ENCODE measurements at regions not wholly inside any gene's neighbourhood (a gene's known extent, or its start where the extent isn't known, plus 50 kb on each side); places are given as distances from the start of the nearest gene placed in this dataset.
"Not testable (repeated sequence)": the region's sequence is repeated elsewhere in the genome, so short reads cannot be mapped to it uniquely, and the experiment has no call there.

- no peak for DNase-seq
Observed at GRCh38 chr4:123501733-123502132, 105.1 kb downstream of the SPRY1 start.

- DNase-seq: no peak
Observed at GRCh38 chr4:123503698-123504363, 107.2 kb downstream of the SPRY1 start.

- DNase-seq: no peak
Observed at GRCh38 chr4:123505095-123506010, 108.8 kb downstream of the SPRY1 start.

DNA sequence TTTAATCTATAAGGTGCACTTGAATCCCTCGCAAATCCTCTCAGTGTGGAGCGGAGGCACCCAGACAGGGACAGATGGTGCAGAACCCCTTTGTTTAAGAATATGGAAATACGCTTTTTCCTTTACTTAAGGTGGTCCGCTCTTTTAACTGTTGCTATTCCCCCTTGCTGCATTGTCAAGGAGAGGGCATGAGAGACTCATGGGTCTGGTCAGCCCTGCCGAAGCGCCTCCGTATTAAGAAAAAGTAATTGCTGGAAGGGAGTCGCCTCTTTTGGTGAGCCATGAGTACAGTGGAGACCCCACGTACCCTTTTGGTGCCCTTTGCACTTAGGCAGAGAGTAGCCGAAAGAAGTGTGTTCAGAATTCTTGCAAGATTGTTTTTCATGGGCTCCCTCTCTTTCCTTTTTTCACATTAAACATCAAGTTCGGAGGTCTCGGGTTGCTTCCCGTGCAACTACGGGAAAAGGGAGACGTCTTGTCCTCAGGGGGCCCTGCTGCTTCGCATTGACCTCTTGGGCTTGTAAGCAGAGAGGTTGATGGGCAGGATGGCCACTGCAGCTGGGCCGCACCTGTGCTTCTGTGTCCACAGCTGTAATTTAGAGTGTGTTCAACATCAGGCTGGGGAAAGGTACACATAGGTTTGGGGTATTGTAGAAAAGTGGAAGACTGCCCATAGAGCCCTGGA lies 109.6 kb downstream of the SPRY1 start:
- no peak for DNase-seq

- DNase-seq: no peak
Observed at GRCh38 chr4:123507376-123507775, 110.8 kb downstream of the SPRY1 start.

DNA sequence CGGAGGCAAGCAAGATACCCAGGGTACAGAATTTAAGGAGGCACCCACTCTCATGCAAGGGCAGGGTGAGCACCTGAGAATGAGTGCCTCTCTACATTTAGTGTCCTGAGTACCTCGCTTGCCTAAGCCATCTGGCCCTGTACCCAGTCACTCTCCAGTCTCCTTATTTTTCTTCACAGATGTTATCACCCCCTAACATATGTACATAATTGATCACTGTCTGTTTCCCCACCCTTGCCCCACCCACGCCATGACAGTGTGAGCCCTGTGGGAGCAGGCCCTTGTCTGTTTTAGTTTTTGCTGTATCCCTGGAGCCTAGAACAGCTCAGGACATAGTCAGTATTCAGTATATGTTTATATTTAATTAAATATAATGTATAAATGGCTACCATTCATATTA lies 113.6 kb downstream of the SPRY1 start:
- DNase-seq: no peak

DNA sequence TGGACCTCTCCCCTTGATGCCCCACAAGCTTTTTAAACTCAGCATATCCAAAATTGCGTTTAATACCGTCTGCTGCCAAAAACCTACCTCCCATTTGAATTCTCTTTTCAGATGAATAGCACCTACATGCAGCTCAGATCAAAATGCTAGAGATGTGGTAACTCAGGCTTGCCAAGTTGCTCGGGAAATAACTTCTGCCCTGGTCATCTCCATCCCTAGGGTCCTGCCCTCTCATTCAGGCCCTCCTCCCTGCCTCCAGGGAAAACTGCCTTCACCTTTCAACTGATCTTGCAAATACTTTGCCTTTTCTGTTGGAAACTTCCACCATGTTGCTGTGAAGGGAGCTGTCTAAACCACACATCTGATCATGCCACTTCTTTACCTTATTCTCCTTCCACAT lies 114.1 kb downstream of the SPRY1 start:
- DNase-seq: no peak

DNA sequence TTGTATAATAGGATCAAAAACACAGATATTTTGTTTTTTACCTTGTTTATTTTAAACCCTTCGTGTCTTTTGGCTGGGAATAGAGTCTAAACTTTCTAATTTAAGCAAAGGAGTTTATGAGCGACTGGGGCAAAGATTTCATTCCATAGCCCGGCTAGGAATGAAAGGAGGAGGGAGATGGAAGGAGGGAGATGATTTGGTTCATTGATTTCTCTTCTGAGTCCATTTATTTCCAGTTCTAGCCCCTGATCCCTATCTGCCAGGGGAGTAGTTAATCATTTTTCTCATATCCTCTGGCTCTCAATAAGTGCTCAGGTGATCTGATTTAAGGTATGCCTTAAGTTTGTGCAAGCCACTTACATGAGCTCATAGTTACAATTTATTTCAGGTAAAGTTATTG lies 120.0 kb downstream of the SPRY1 start:
- DNase-seq: no peak

DNA sequence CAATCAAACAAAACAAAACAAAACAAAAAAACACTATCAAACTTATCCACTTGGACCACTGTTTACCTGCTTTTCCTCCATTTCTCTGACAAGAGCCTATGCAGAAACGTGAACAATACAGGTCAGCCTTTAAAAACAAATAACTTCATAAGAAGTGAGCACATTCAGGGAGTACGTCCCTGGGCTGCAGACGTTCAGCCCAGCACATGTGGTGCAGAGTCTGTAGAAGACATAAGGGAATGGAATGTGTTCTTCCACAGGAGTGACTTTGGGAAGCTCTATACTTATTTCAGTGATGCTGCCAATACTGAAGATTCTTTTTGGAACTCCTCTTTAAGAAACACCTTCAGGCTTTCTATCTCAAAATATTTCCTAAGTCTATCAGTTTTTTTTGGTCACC lies 120.6 kb downstream of the SPRY1 start:
- no peak for DNase-seq

GRCh38 chr4:123517971-123518370 lies 121.4 kb downstream of the SPRY1 start:
- DNase-seq: no peak

DNA sequence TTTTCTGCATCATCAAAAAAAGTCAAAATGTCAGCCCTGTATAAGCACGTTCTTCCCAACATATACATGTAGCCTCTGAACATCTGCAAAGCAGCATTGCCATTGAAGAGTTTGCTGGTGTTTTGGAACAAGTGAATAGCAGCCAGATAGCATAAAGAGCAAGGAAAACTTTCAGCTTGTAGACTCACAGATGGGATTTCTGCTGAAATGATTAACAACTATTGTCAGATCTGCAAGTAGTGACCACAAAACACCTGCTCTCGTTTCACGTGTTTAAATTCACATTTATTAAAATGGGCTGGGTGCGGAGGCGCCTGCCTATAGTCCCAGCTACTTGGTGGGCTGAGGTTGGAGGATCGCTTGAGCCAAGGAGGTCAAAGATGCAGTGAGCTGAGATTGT lies 123.7 kb downstream of the SPRY1 start:
- DNase-seq: no peak

- no peak for DNase-seq
Observed at GRCh38 chr4:123522081-123522480, 125.5 kb downstream of the SPRY1 start.

- no peak for DNase-seq
Observed at GRCh38 chr4:123522646-123523045, 126.1 kb downstream of the SPRY1 start.

- no peak for DNase-seq
Observed at GRCh38 chr4:123524958-123525628, 128.5 kb downstream of the SPRY1 start.

GRCh38 chr4:123526511-123526910 lies 129.9 kb downstream of the SPRY1 start:
- no peak for DNase-seq

GRCh38 chr4:123528501-123529277 lies 132.1 kb downstream of the SPRY1 start:
- no peak for DNase-seq

GRCh38 chr4:123529278-123529568 lies 132.6 kb downstream of the SPRY1 start:
- DNase-seq: no peak

DNA sequence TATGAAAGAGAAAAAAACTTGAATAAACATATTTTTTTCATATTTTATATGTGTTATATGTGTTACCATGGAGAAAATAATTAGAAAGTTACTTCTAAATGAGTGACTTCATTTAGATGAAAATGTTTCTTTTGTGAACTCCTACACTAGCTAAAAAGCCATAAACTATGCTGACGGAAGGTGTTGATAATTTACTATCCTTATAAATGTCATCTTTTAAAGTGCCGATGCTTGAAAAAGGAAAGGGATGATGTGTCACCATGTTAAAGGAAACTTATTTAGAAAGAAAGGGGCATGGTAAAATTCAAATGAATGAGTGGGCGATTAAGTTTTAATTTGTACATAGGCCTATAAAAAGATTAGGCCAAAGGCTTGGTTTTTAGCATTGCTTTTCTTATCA lies 133.8 kb downstream of the SPRY1 start:
- DNase-seq: no peak

- DNase-seq: no peak
Observed at GRCh38 chr4:123535037-123535748, 138.6 kb downstream of the SPRY1 start.

DNA sequence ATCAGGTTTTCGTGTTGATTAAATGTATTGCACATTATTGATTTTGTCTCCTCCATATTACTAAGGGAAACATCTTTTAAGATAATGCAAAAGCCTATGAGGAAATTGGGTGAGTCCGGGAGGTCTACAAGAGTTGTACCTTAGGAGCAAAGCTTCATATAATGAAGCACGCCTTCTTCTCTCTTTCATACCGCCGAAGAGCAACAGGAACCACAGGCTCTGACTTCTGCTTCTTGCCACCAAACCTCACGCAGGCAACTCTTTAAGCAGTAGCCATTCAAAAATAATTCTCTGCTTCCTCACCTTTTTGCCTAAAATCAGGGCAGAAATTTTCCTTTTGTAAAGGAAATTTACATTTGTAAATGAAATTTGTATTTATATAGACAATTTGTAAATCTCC lies 139.6 kb downstream of the SPRY1 start:
- peak; percentile 46 for DNase-seq

DNA sequence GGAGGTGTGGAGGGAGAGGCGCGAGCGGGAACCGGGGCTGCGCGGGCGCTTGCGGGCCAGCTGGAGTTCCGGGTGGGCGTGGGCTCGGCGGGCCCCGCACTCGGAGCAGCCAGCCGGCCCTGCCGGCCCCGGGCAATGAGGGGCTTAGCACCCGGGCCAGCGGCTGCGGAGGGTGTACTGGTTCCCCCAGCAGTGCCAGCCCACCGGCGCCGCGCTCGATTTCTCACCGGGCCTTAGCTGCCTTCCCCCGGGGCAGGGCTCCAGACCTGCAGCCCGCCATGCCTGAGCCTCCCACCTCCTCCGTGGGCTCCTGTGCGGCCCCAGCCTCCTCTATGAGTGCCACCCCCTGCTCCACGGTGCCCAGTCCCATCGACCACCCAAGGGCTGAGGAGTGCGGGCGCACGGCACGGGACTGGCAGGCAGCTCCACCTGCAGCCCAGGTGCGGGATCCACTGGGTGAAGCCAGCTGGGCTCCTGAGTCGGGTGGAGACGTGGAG lies 141.4 kb downstream of the SPRY1 start:
- DNase-seq: not testable (repeated sequence)
